Mammary epithelial cell (primary cell): ENCODE measurements at regions not wholly inside any gene's neighbourhood (a gene's known extent, or its start where the extent isn't known, plus 50 kb on each side); places are given as distances from the start of the nearest gene placed in this dataset.

ENCODE experiments used
- CTCF ChIP-seq, 2 donors: IDR thresholded peaks in 1 of 2; conservative IDR thresholded peaks in 1 of 2; 2 replicates each; pipeline ENCODE4 v1.5.1; 2011 to 2012; ENCODE audit warnings: inconsistent platforms in 2 of 2, low read length in 2 of 2, mild to moderate bottlenecking in 2 of 2, control low read depth in 1 of 2, low read depth in 1 of 2; ENCODE audit not compliant: insufficient read depth in 1 of 2; ENCODE audit errors: extremely low read depth in 1 of 2
- EZH2 ChIP-seq: IDR thresholded peaks from 2 replicates; pipeline ENCODE4 v1.6.1; 2012; ENCODE audit warnings: low read length, inconsistent platforms, borderline replicate concordance

DNA sequence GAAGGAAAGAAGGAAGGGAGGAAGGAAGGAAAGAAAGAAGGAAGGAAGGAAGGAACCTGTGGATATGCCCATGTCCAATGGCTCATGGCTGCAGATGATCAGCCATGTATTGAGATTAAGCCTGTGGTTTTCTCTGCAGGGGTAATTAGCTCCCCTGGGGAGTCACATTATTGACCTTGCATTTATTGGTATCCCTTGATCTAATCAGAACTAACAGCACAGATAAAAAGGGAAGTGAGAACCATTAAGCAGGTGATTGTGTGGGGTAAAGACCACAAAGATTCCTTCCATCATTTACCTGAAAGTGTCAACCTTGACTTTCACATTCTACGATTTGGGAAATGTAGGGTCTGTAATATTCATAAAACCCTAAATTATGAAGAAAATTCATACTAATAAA, 390.7 kb downstream of the BRINP2 start:
- TF ChIP-seq CTCF (conservative IDR thresholded peaks at IDR 0.05 in 1 of 2, IDR thresholded peaks at IDR 0.05 in 1 of 2; ENCODE audit: extremely low read depth in 1 of 2, insufficient read depth in 1 of 2, low read depth in 1 of 2, low read length in 2 of 2) (no peak), EZH2 (no peak)
